ENCODE measurements at regions not wholly inside any gene's neighbourhood (a gene's known extent, or its start where the extent isn't known, plus 50 kb on each side); places are given as distances from the start of the nearest gene placed in this dataset.

- H3K27ac ChIP-seq, result no peak overlapping the region
- TF ChIP-seq ZFX (IDR thresholded peaks at IDR 0.05; ENCODE audit: borderline replicate concordance), result no peak
- no peak for TF ChIP-seq CTCF (IDR thresholded peaks at IDR 0.05)
Measured at GRCh38 chrX:148229801-148230303, 248.7 kb downstream of the FMR1NB start.

GRCh38 chrX:148259990-148260389 lies 240.4 kb upstream of the AFF2 start:
- no peak overlapping the region for H3K27ac ChIP-seq
- TF ChIP-seq ZFX (IDR thresholded peaks at IDR 0.05; ENCODE audit: borderline replicate concordance) (no peak), CTCF (IDR thresholded peaks at IDR 0.05) (no peak)

- TF ChIP-seq CTCF (IDR thresholded peaks at IDR 0.05) (no peak), ZFX (IDR thresholded peaks at IDR 0.05; ENCODE audit: borderline replicate concordance) (no peak)
- no peak overlapping the region for H3K27ac ChIP-seq
Measured at GRCh38 chrX:148265829-148266228, 234.6 kb upstream of the AFF2 start.

GRCh38 chrX:148268673-148269072 lies 231.7 kb upstream of the AFF2 start:
- TF ChIP-seq ZFX (IDR thresholded peaks at IDR 0.05; ENCODE audit: borderline replicate concordance), result no peak
- TF ChIP-seq CTCF (IDR thresholded peaks at IDR 0.05), result no peak
- no peak overlapping the region for H3K27ac ChIP-seq

- H3K27ac ChIP-seq, result no peak overlapping the region
- no peak for TF ChIP-seq ZFX (IDR thresholded peaks at IDR 0.05; ENCODE audit: borderline replicate concordance)
- TF ChIP-seq CTCF (IDR thresholded peaks at IDR 0.05), result no peak
Measured at GRCh38 chrX:148269513-148269912, 230.9 kb upstream of the AFF2 start.

GRCh38 chrX:148270499-148270898 lies 229.9 kb upstream of the AFF2 start:
- TF ChIP-seq ZFX (IDR thresholded peaks at IDR 0.05; ENCODE audit: borderline replicate concordance) (no peak), CTCF (IDR thresholded peaks at IDR 0.05) (no peak)
- no peak overlapping the region for H3K27ac ChIP-seq

- no peak for TF ChIP-seq ZFX (IDR thresholded peaks at IDR 0.05; ENCODE audit: borderline replicate concordance)
- TF ChIP-seq CTCF (IDR thresholded peaks at IDR 0.05), result no peak
- no peak overlapping the region for H3K27ac ChIP-seq
Measured at GRCh38 chrX:148271263-148271662, 229.2 kb upstream of the AFF2 start.

Measured in 22Rv1 (cell line).